Type B pancreatic cell (in vitro differentiated cells): ENCODE measurements at regions not wholly inside any gene's neighbourhood (a gene's known extent, or its start where the extent isn't known, plus 50 kb on each side); places are given as distances from the start of the nearest gene placed in this dataset.

Experiments used
- DNase-seq: peaks from one replicate; pipeline ENCODE4 v3.0.0; 2021; ENCODE audit warnings: mixed read lengths; ENCODE audit not compliant: unreplicated experiment; ENCODE audit errors: extremely low spot score
- H3K27ac Mint-ChIP-seq: 2 replicates; pipeline ENCODE4 v1.8.0; 2021; ENCODE audit warnings: mild to moderate bottlenecking, mixed read lengths
- H3K27me3 Mint-ChIP-seq: 2 replicates; pipeline ENCODE4 v1.8.0; 2021; ENCODE audit warnings: mixed read lengths
- H3K36me3 Mint-ChIP-seq: 2 replicates; pipeline ENCODE4 v1.8.0; 2021; ENCODE audit warnings: mixed read lengths
- H3K4me1 Mint-ChIP-seq: one replicate; pipeline ENCODE4 v1.8.0; 2021; ENCODE audit warnings: mixed read lengths; ENCODE audit not compliant: unreplicated experiment
- H3K4me3 Mint-ChIP-seq: 2 replicates; pipeline ENCODE4 v1.8.0; 2021; ENCODE audit warnings: mild to moderate bottlenecking, mixed read lengths
- H3K9me3 Mint-ChIP-seq: 2 replicates; pipeline ENCODE4 v1.8.0; 2021; ENCODE audit warnings: mixed read lengths
- TF ChIP-seq, protein P1 (sequence below): fragments of 200-600 bp; sonication (generic); conservative IDR thresholded peaks from 2 replicates; pipeline ENCODE4 v1.5.0; 2021; ENCODE audit warnings: antibody characterized with exemption, mild to moderate bottlenecking

DNA sequence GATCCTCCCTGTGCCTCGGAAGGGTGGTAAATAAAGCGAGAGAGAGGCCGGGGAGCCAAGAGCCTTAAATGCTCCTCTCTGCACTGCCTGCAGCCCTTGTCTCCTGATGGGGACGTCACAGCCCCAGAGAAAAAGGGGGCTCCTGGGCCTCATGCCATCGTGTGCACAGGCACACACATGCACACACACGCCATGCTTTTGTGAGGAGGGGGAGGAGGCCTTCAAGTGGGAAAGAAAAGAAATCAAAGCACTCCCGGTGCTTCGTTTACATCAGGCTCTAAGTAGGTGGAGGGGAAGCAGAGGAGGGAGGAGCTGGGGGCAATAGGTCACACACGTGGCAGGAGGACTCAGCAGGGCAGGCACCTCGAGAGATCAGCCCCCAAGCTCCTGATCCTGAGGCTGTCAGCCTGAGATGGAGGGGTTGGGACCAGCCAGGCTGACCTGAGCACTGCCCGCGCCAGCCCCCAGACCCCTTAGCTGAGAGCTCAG lies 68.2 kb upstream of the NECTIN1 start:
- TF ChIP-seq, protein P1, sequence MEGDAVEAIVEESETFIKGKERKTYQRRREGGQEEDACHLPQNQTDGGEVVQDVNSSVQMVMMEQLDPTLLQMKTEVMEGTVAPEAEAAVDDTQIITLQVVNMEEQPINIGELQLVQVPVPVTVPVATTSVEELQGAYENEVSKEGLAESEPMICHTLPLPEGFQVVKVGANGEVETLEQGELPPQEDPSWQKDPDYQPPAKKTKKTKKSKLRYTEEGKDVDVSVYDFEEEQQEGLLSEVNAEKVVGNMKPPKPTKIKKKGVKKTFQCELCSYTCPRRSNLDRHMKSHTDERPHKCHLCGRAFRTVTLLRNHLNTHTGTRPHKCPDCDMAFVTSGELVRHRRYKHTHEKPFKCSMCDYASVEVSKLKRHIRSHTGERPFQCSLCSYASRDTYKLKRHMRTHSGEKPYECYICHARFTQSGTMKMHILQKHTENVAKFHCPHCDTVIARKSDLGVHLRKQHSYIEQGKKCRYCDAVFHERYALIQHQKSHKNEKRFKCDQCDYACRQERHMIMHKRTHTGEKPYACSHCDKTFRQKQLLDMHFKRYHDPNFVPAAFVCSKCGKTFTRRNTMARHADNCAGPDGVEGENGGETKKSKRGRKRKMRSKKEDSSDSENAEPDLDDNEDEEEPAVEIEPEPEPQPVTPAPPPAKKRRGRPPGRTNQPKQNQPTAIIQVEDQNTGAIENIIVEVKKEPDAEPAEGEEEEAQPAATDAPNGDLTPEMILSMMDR: no peak
- peaks cover 23% of the 10 kb centered on the region for H3K4me1 Mint-ChIP-seq

DNA sequence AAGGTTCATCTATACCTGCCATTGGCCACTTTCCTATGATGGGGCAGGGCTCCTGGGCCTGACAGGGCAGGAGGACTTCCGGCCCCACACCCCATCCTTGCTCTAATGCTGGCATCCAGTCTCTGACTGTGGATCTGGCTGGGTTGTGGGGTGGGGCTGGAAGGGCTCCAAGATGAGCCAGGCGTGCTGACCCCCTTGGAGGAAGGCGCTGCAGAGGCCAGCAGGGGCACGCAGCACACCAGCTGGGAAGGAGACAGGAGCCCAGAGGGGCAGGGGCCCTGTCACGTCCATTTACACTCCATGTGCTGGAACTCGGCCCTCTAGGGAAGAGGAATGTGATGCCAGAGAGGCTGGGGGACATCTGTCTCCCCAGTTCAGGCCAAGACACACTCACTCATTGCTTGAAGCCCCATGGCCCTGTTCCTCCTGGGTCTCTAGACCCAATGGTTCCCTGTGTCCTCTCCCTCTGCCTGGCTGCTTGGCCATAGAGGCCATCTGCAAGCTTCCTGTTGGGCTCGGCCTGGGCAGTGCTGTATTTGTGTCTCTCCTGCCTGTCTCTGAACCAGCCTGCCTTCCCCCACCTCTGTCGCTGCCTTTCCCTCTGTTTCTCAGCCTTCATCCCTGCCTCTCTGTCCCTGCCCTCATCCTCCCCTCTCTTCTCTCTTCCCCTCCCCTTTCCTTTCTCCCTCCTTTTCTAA lies 67.5 kb upstream of the NECTIN1 start:
- Mint-ChIP-seq H3K36me3 (no peaks in the 10 kb centered on the region), H3K4me3 (no peak overlapping the region), H3K9me3 (no peaks in the 10 kb centered on the region), H3K27me3 (peaks cover 21% of the 10 kb centered on the region), H3K4me1 (peaks cover 23% of the 10 kb centered on the region), H3K27ac (peak overlapping the region; percentile 34)
- DNase-seq: no peak
- TF ChIP-seq, protein P1: no peak

More for the DNA sequence above, 68.2 kb upstream of the NECTIN1 start:
- H3K4me3 Mint-ChIP-seq: no peak overlapping the region
- H3K36me3 Mint-ChIP-seq: no peaks in the 10 kb centered on the region
- DNase-seq: no peak
- H3K9me3 Mint-ChIP-seq: no peaks in the 10 kb centered on the region
- H3K27ac Mint-ChIP-seq: peak overlapping the region; percentile 56
- peaks cover 21% of the 10 kb centered on the region for H3K27me3 Mint-ChIP-seq

DNA sequence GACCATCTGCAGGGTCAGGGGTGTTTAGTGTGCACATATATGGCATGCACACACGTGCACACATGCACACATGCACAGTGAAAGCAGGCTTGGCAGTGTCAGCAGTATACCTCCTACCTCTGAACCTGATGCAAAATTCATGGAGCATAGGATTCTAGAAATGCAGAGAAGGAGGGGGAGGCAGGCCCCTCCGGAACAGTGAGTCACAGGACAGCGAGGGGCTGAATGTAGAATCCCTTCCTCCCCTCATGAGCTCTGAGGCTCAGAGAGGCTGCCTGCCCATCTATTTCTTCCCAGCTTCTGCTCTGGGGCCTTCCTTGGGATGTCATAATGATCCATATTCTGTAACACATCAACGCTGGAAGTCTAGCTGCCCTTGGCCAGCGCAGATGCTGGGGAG lies 66.7 kb upstream of the NECTIN1 start:
- no peak overlapping the region for H3K4me3 Mint-ChIP-seq
- H3K4me1 Mint-ChIP-seq: peaks cover 30% of the 10 kb centered on the region
- no peaks in the 10 kb centered on the region for H3K9me3 Mint-ChIP-seq
- DNase-seq: no peak
- no peak overlapping the region for H3K27ac Mint-ChIP-seq
- H3K36me3 Mint-ChIP-seq: no peaks in the 10 kb centered on the region
- peaks cover 23% of the 10 kb centered on the region for H3K27me3 Mint-ChIP-seq
- TF ChIP-seq, protein P1: no peak

DNA sequence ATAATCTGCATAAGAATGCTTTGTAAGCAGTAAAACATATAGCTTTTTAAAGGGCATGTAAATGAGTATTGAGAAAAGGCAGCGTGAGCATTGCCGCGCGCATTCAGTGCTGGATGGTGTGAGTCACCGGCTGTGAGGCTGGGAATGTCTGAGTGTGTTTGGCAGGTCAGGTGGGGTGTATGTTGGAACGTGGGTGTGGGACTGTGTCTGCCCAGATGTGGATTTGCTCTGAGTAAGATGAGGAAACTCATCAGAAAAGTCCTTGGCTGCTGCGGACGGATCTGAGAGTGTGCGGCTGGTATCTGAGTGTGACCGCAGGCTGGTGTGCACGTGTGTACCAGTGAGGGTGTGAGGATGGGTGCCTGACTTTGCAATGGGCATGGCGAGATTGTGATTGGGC lies 66.2 kb upstream of the NECTIN1 start:
- DNase-seq: no peak
- peaks cover 34% of the 10 kb centered on the region for H3K4me1 Mint-ChIP-seq
- peaks cover 27% of the 10 kb centered on the region for H3K27me3 Mint-ChIP-seq
- TF ChIP-seq, protein P1: no peak
- H3K27ac Mint-ChIP-seq: no peak overlapping the region
- no peaks in the 10 kb centered on the region for H3K9me3 Mint-ChIP-seq
- H3K4me3 Mint-ChIP-seq: no peak overlapping the region
- H3K36me3 Mint-ChIP-seq: no peaks in the 10 kb centered on the region

DNA sequence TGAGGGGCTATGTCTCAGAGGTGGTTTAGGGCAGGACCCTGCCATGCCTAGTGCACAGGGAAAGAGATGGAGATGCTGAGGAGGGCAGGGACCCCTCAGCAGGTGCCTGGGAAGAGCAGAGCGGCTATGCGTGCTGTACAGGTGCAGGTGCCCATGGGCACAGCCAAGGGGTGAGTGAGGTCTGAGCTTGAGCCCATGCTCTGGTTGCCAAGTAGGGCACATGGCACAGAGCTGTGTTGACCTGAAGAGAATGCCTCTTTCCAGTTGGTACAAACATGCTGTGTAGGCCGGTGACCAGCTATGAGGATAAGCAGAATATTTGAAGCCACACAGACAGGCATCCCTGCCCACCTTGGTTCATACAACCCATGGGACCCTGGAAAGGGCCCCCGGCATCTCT lies 65.8 kb upstream of the NECTIN1 start:
- TF ChIP-seq, protein P1: no peak
- Mint-ChIP-seq H3K9me3 (no peaks in the 10 kb centered on the region), H3K4me3 (no peak overlapping the region), H3K27ac (no peak overlapping the region), H3K4me1 (peaks cover 36% of the 10 kb centered on the region), H3K27me3 (peaks cover 23% of the 10 kb centered on the region), H3K36me3 (no peaks in the 10 kb centered on the region)
- DNase-seq: no peak
